HepG2 (cell line): ENCODE measurements at regions not wholly inside any gene's neighbourhood (a gene's known extent, or its start where the extent isn't known, plus 50 kb on each side); places are given as distances from the start of the nearest gene placed in this dataset.
A peak's percentile ranks its signal among the peaks of the same experiment; 100 is the strongest.

ENCODE experiments used
- ATAC-seq: fragments of 200-7000 bp; cut with Tn5 transposase; 3 replicates; pipeline ENCODE4 v1.9.1; 2020; ENCODE audit warnings: mild to moderate bottlenecking, moderate library complexity
- BruUV-seq: library from RNA; stranded (reverse); fragments of 400-500 nt; replicated peaks from 2 replicates; lab custom pipeline; 2021; lab: Mats Ljungman, UMichigan
- CTCF ChIA-PET: fragments of 300-600 bp; formaldehyde crosslinking; extraction: SDS; loops from one replicate; lab custom pipeline; 2021; ENCODE audit warnings: low total read pairs, inconsistent platforms, low intra/inter-chr PET ratio; lab: Yijun Ruan, JAX
- POLR2A ChIA-PET: fragments of 350-600 bp; sonication (Branson Sonifier 250); formaldehyde crosslinking; loops from one replicate; lab custom pipeline; 2020; ENCODE audit warnings: antibody characterized with exemption, inconsistent platforms; lab: Yijun Ruan, JAX
- DNase-seq: peaks from one replicate; pipeline ENCODE4 v3.0.0-alpha.2; 2015; ENCODE audit warnings: low spot score
- FAIRE-seq: peaks from 3 replicates; lab custom pipeline; 2011; peaks lifted over from hg19 to GRCh38; lab: Jason Lieb, UNC
- H2AFZ ChIP-seq: one replicate; pipeline ENCODE4 v1.6.1; 2011; ENCODE audit warnings: low read length, inconsistent platforms
- H3K27ac ChIP-seq: fragments of 300-600 bp; 3 replicates; pipeline ENCODE4 v1.8.0; 2011; ENCODE audit warnings: mixed run types, mild to moderate bottlenecking, mixed read lengths, low read length, inconsistent platforms; ENCODE audit not compliant: insufficient read depth; ENCODE audit errors: extremely low read length
- H3K27me3 ChIP-seq, 2 experiments: fragments of 200-600 bp in 1 of 2; 2 replicates in 1 of 2; 3 replicates in 1 of 2; pipeline versions ENCODE4 v1.6.0 to v1.8.0; 2011; ENCODE audit warnings: low read length in 2 of 2, mild to moderate bottlenecking in 2 of 2, moderate library complexity in 2 of 2, inconsistent platforms in 1 of 2; ENCODE audit not compliant: insufficient read depth in 2 of 2, control insufficient read depth in 1 of 2
- H3K36me3 ChIP-seq, 2 experiments: fragments of 200-600 bp in 1 of 2; replicated peaks in 1 of 2; 2 replicates in 1 of 2; 3 replicates in 1 of 2; pipeline versions ENCODE4 v1.5.1 to v1.8.0; 2011; ENCODE audit warnings: low read length in 2 of 2, inconsistent platforms in 1 of 2; ENCODE audit not compliant: insufficient read depth in 2 of 2, control insufficient read depth in 1 of 2
- H3K4me1 ChIP-seq: 2 replicates; pipeline ENCODE4 v1.5.1; 2012; ENCODE audit warnings: low read length, inconsistent platforms; ENCODE audit not compliant: insufficient read depth
- H3K4me2 ChIP-seq: 2 replicates; pipeline ENCODE4 v1.6.0; 2011; ENCODE audit warnings: low read depth, low read length, inconsistent platforms
- H3K4me3 ChIP-seq, 3 experiments: fragments of 200-600 bp in 1 of 3; sonication (generic), shearing (Covaris generic) in 1 of 3; replicated peaks in 1 of 3; 2 replicates each; pipeline ENCODE4 v1.5.1; 2011 to 2016; ENCODE audit warnings: low read length in 3 of 3, inconsistent platforms in 2 of 3, low read depth in 2 of 3, mild to moderate bottlenecking in 2 of 3, control low read depth in 1 of 3, mixed read lengths in 1 of 3; ENCODE audit not compliant: insufficient read depth in 1 of 3
- H3K79me2 ChIP-seq: one replicate; pipeline ENCODE4 v1.6.1; 2011; ENCODE audit warnings: low read length, inconsistent platforms; ENCODE audit not compliant: insufficient read depth
- H3K9ac ChIP-seq: 2 replicates; pipeline ENCODE4 v1.6.0; 2011; ENCODE audit warnings: mild to moderate bottlenecking, low read depth, low read length, inconsistent platforms; ENCODE audit not compliant: insufficient read depth
- H3K9me3 ChIP-seq: 2 replicates; pipeline ENCODE4 v1.5.1; 2012; ENCODE audit warnings: mild to moderate bottlenecking, low read length
- H4K20me1 ChIP-seq: 2 replicates; pipeline ENCODE4 v1.6.0; 2011; ENCODE audit warnings: inconsistent platforms, mild to moderate bottlenecking, low read length, moderate library complexity; ENCODE audit not compliant: insufficient read depth
- KLF16 ChIP-seq, 2 experiments: sonication (generic) in 1 of 2; formaldehyde crosslinking in 1 of 2; IDR thresholded peaks; 2 replicates each; pipeline versions ENCODE4 v1.6.1 to v1.8.0; 2016 to 2023; ENCODE audit warnings: missing genetic modification reagents in 2 of 2, missing compliant biosample characterization in 1 of 2
- LBX2 ChIP-seq: sonication (generic); formaldehyde crosslinking; IDR thresholded peaks from 2 replicates; pipeline ENCODE4 v1.5.0; 2020; ENCODE audit warnings: missing genetic modification reagents, mild to moderate bottlenecking, borderline replicate concordance
- MAFF ChIP-seq: IDR thresholded peaks from 2 replicates; pipeline ENCODE4 v1.6.1; 2011; ENCODE audit warnings: low read depth, low read length, improper control_type of control experiment
- MAFK ChIP-seq, 2 experiments: IDR thresholded peaks in 1 of 2; conservative IDR thresholded peaks in 1 of 2; 2 replicates each; pipeline ENCODE4 v1.6.1; 2011; ENCODE audit warnings: improper control_type of control experiment in 2 of 2, low read length in 2 of 2
- YEATS2 ChIP-seq: sonication (generic); formaldehyde crosslinking; IDR thresholded peaks from 2 replicates; pipeline ENCODE4 v1.4.0; 2020; ENCODE audit warnings: missing genetic modification reagents, borderline replicate concordance
- ZNF138 ChIP-seq: sonication (generic); formaldehyde crosslinking; IDR thresholded peaks from 2 replicates; pipeline ENCODE4 v1.5.0; 2020; ENCODE audit warnings: mild to moderate bottlenecking, low read depth, missing genetic modification reagents
- ZNF225 ChIP-seq: sonication (generic); formaldehyde crosslinking; IDR thresholded peaks from 2 replicates; pipeline ENCODE4 v1.4.0; 2020; ENCODE audit warnings: mild to moderate bottlenecking, missing genetic modification reagents
- ZSCAN31 ChIP-seq: sonication (generic); formaldehyde crosslinking; IDR thresholded peaks from 2 replicates; pipeline ENCODE4 v1.5.0; 2020; ENCODE audit warnings: low read depth, mild to moderate bottlenecking, missing genetic modification reagents
- WGBS: methylation state at CpG from one replicate; pipeline ENCODE4 v1.1.6; 2017; ENCODE audit warnings: low lambda C conversion rate; 5-methylcytosine and 5-hydroxymethylcytosine counted together
- in situ Hi-C: cut with HindIII; loops from 2 replicates; pipeline ENCODE4 v1.10.0; 2017; ENCODE audit warnings: low pct_unique_long_range_greater_than_20kb; ENCODE audit not compliant: extremely low pct_ligation_motif_present
- intact Hi-C: fragments of 100-400 bp; cut with micrococcal nuclease; formaldehyde crosslinking; loops from one replicate; pipeline ENCODE4 v1.10.0; 2022; ENCODE audit not compliant: unreplicated experiment
- TF ChIP-seq, protein P1 (sequence below): sonication (generic); formaldehyde crosslinking; IDR thresholded peaks from 2 replicates; pipeline ENCODE4 v1.4.0; 2020; ENCODE audit warnings: missing genetic modification reagents, mild to moderate bottlenecking, borderline replicate concordance
- TF ChIP-seq, protein P2 (sequence below): sonication (generic); formaldehyde crosslinking; IDR thresholded peaks from 2 replicates; pipeline ENCODE4 v1.4.0; 2020; ENCODE audit warnings: missing genetic modification reagents
- TF ChIP-seq, protein P3 (sequence below): sonication (generic); formaldehyde crosslinking; IDR thresholded peaks from 2 replicates; pipeline ENCODE4 v1.5.1; 2020; ENCODE audit warnings: mild to moderate bottlenecking, missing genetic modification reagents, borderline replicate concordance

DNA sequence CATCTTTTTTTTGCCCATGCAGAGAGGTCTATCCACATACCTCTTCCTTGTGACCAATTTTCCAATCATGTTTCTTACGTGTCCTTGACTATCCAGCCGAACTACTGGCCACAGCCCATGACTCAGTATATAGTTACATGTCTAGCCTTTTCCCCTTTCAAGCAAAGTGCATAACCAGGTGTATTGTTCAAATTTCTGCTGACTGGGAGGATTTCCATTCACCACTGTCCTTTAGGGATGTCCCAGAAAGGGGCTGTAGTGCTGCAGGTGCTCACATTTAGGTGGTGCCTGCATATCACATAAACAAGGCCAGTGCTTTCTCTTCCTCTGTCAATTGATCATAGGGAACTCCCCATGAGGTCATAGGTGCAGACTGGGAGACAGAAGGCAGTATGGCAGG is 69.4 kb upstream of the ALDH1A3 start:
- ATAC-seq (no peak), DNase-seq (no peak), FAIRE-seq (no peak)
- Histone ChIP-seq H2AFZ (no peak overlapping the region), H3K27me3 (0 out of 5 replicates have a peak, but pooled peaks cover 0 to 2% of the 10 kb centered on the region in 2 experiments), H4K20me1 (no peaks in the 10 kb centered on the region), H3K27ac (no peak overlapping the region), H3K36me3 (no peaks in the 10 kb centered on the region), H3K4me3 (no peak overlapping the region), H3K9me3 (peaks cover 6% of the 10 kb centered on the region), H3K9ac (no peak overlapping the region), H3K79me2 (no peaks in the 10 kb centered on the region), H3K4me1 (no peaks in the 10 kb centered on the region), H3K4me2 (no peak overlapping the region)
- CTCF ChIA-PET, result no interaction called here
- no TSS peak for BruUV-seq
- in situ Hi-C loops, result no loop called here
- TF ChIP-seq KLF16 (CRISPR knock-in tag; IDR thresholded peaks at IDR 0.05) (no peak), MAFK (conservative IDR thresholded peaks at IDR 0.05 in 1 of 2, IDR thresholded peaks at IDR 0.05 in 1 of 2; ENCODE audit: low read length in 2 of 2) (peak; percentile 57 to 76), MAFF (peak; percentile 73), YEATS2 (CRISPR knock-in tag) (no peak)
- POLR2A ChIA-PET, result no interaction called here
- WGBS, result 0% methylated on average over 2 of the region's 2 CpGs
- intact Hi-C loops, result no loop called here

DNA sequence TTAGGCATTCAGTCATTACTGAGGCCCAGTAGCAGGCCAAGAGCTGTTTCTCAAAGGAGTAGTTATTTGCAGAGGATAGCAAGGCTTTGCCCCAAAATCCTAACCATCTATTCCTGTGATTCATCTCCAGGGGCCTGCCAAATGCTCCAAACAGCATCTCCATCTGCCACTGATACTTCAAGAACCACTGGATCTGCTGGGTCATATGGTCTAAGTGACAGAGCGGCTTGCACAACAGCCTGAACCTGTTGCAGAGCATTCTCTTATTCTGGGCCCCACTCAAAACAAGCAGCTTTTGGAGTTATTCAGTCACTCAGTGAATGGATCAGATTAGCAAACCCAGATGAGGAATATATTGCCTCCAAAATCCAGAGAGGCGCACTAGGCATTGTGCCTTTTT is 68.8 kb upstream of the ALDH1A3 start:
- no TSS peak for BruUV-seq

More for the DNA sequence above, 68.8 kb upstream of the ALDH1A3 start:
- no peak overlapping the region for H2AFZ ChIP-seq
- peaks cover 12% of the 10 kb centered on the region for H3K9me3 ChIP-seq
- FAIRE-seq (no peak), DNase-seq (no peak), ATAC-seq (no peak)
- H3K4me2 ChIP-seq, result no peak overlapping the region
- ChIA-PET POLR2A (no interaction called here), CTCF (no interaction called here)
- H4K20me1 ChIP-seq, result no peaks in the 10 kb centered on the region
- intact Hi-C loops (no loop called here), in situ Hi-C loops (no loop called here)
- 0 out of 5 replicates have a peak, but pooled peaks cover 0 to 2% of the 10 kb centered on the region in 2 experiments for H3K27me3 ChIP-seq
- no peaks in the 10 kb centered on the region for H3K36me3 ChIP-seq
- H3K4me1 ChIP-seq, result no peaks in the 10 kb centered on the region
- H3K27ac ChIP-seq, result no peak overlapping the region
- TF ChIP-seq, protein P1, sequence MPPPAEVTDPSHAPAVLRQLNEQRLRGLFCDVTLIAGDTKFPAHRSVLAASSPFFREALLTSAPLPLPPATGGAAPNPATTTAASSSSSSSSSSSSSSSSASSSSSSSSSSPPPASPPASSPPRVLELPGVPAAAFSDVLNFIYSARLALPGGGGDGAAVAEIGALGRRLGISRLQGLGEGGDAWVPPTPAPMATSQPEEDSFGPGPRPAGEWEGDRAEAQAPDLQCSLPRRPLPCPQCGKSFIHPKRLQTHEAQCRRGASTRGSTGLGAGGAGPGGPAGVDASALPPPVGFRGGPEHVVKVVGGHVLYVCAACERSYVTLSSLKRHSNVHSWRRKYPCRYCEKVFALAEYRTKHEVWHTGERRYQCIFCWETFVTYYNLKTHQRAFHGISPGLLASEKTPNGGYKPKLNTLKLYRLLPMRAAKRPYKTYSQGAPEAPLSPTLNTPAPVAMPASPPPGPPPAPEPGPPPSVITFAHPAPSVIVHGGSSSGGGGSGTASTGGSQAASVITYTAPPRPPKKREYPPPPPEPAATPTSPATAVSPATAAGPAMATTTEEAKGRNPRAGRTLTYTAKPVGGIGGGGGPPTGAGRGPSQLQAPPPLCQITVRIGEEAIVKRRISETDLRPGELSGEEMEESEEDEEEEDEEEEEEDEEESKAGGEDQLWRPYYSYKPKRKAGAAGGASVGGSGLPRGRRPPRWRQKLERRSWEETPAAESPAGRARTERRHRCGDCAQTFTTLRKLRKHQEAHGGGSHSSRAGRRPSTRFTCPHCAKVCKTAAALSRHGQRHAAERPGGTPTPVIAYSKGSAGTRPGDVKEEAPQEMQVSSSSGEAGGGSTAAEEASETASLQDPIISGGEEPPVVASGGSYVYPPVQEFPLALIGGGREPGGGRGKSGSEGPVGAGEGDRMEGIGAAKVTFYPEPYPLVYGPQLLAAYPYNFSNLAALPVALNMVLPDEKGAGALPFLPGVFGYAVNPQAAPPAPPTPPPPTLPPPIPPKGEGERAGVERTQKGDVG, result no peak
- TF ChIP-seq ZSCAN31 (CRISPR knock-in tag), result no peak
- TF ChIP-seq, protein P2, sequence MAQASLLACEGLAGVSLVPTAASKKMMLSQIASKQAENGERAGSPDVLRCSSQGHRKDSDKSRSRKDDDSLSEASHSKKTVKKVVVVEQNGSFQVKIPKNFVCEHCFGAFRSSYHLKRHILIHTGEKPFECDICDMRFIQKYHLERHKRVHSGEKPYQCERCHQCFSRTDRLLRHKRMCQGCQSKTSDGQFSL (CRISPR knock-in tag), result no peak
- TF ChIP-seq, protein P3, sequence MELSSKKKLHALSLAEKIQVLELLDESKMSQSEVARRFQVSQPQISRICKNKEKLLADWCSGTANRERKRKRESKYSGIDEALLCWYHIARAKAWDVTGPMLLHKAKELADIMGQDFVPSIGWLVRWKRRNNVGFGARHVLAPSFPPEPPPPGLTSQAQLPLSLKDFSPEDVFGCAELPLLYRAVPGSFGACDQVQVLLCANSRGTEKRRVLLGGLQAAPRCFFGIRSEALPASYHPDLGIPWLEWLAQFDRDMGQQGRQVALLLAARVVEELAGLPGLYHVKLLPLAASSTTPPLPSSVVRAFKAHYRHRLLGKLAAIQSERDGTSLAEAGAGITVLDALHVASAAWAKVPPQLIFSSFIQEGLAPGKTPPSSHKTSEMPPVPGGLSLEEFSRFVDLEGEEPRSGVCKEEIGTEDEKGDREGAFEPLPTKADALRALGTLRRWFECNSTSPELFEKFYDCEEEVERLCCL (CRISPR knock-in tag), result no peak
- TF ChIP-seq ZNF225 (CRISPR knock-in tag), result no peak
- TF ChIP-seq LBX2, result no peak
- no peak for TF ChIP-seq ZNF138 (CRISPR knock-in tag)
- H3K79me2 ChIP-seq, result no peaks in the 10 kb centered on the region
- H3K9ac ChIP-seq, result no peak overlapping the region
- 75% methylated on average over 1 of the region's 2 CpGs for WGBS
- H3K4me3 ChIP-seq, result no peak overlapping the region
